ENCODE measurements at regions not wholly inside any gene's neighbourhood (a gene's known extent, or its start where the extent isn't known, plus 50 kb on each side); places are given as distances from the start of the nearest gene placed in this dataset.
"Not testable (repeated sequence)": the region's sequence is repeated elsewhere in the genome, so short reads cannot be mapped to it uniquely, and the experiment has no call there.

- DNase-seq = no peak
Observed at GRCh38 chr10:124206616-124207015, 113.2 kb upstream of the CHST15 start.

GRCh38 chr10:124205432-124205831 lies 112.0 kb upstream of the CHST15 start:
- DNase-seq = no peak

GRCh38 chr10:124204726-124205125 lies 111.3 kb upstream of the CHST15 start:
- no peak for DNase-seq

GRCh38 chr10:124200011-124200410 lies 106.6 kb upstream of the CHST15 start:
- DNase-seq = no peak

- DNase-seq = no peak
Observed at GRCh38 chr10:124198871-124199270, 105.5 kb upstream of the CHST15 start.

- no peak for DNase-seq
Observed at GRCh38 chr10:124198125-124198501, 104.7 kb upstream of the CHST15 start.

- DNase-seq = no peak
Observed at GRCh38 chr10:124197371-124198124, 104.2 kb upstream of the CHST15 start.

GRCh38 chr10:124196659-124197058 lies 103.3 kb upstream of the CHST15 start:
- DNase-seq = no peak

- DNase-seq = no peak
Observed at GRCh38 chr10:124194199-124194824, 100.9 kb upstream of the CHST15 start.

GRCh38 chr10:124193309-124193696 lies 99.9 kb upstream of the CHST15 start:
- no peak for DNase-seq

- not testable (repeated sequence) for DNase-seq
Observed at GRCh38 chr10:124192664-124193308, 99.4 kb upstream of the CHST15 start.

GRCh38 chr10:124190476-124190875 lies 97.1 kb upstream of the CHST15 start:
- DNase-seq = not testable (repeated sequence)

- no peak for DNase-seq
Observed at GRCh38 chr10:124186956-124187355, 93.6 kb upstream of the CHST15 start.

- no peak for DNase-seq
Observed at GRCh38 chr10:124185084-124185483, 91.7 kb upstream of the CHST15 start.

- no peak for DNase-seq
Observed at GRCh38 chr10:124184208-124184830, 90.9 kb upstream of the CHST15 start.

- DNase-seq = no peak
Observed at GRCh38 chr10:124183617-124184016, 90.2 kb upstream of the CHST15 start.

GRCh38 chr10:124182088-124182541 lies 88.7 kb upstream of the CHST15 start:
- no peak for DNase-seq

GRCh38 chr10:124181656-124182055 lies 88.3 kb upstream of the CHST15 start:
- no peak for DNase-seq

GRCh38 chr10:124180947-124181549 lies 87.7 kb upstream of the CHST15 start:
- DNase-seq = no peak

- no peak for DNase-seq
Observed at GRCh38 chr10:124180044-124180745, 86.8 kb upstream of the CHST15 start.

GRCh38 chr10:124179308-124180043 lies 86.1 kb upstream of the CHST15 start:
- no peak for DNase-seq

- no peak for DNase-seq
Observed at GRCh38 chr10:124177180-124177518, 83.8 kb upstream of the CHST15 start.

Data from CD4-positive, alpha-beta T cell treated with Interleukin-12 subunit alpha and Interleukin-12 subunit beta, for 1 hour (primary cell).